OCI-LY7 (cell line): ENCODE measurements at regions not wholly inside any gene's neighbourhood (a gene's known extent, or its start where the extent isn't known, plus 50 kb on each side); places are given as distances from the start of the nearest gene placed in this dataset.

Experiments used
- CTCF ChIP-seq: fragments of 200-600 bp; sonication (generic); conservative IDR thresholded peaks from 2 replicates; pipeline ENCODE4 v1.5.1; 2014; ENCODE audit warnings: mild to moderate bottlenecking, antibody characterized with exemption, low read length, moderate library complexity, mixed read lengths
- EZH2phosphoT487 ChIP-seq: fragments of 200-600 bp; sonication (generic); IDR thresholded peaks from 2 replicates; pipeline ENCODE4 v1.6.1; 2018; ENCODE audit warnings: low read depth, borderline replicate concordance, mild to moderate bottlenecking, mixed run types, antibody characterized with exemption, low read length, moderate library complexity, mixed read lengths

- no peak for TF ChIP-seq CTCF
- no peak for TF ChIP-seq EZH2phosphoT487
Observed at GRCh38 chr2:53342248-53342647, 425.4 kb upstream of the CHAC2 start.
